NCI-H128 (cell line): ENCODE measurements at regions not wholly inside any gene's neighbourhood (a gene's known extent, or its start where the extent isn't known, plus 50 kb on each side); places are given as distances from the start of the nearest gene placed in this dataset.

Experiments
- DNase-seq: peaks from one replicate; lab custom pipeline; 2025; ENCODE audit not compliant: unreplicated experiment; lab: John Stamatoyannopoulos, UW

DNA sequence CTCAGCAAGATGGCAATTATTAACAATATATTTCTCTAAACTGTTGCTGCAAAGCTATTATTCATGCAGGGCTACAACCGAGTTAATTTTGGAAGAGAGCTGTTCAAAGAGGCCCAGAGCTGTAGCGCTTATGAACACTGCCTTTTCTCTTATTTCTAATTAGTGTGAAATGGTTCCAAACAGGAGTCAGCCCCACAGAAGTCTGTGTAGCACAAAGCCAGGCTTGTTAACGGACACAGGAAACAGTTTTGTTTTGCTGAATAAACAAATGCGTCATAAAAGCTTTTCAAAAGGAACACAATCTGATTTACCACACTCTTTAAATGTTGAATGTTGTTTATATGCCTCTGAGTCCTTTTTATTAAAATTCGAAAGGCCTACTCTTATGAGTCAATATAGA lies 396.5 kb downstream of the ANXA1 start:
- peak; percentile 11 for DNase-seq

DNA sequence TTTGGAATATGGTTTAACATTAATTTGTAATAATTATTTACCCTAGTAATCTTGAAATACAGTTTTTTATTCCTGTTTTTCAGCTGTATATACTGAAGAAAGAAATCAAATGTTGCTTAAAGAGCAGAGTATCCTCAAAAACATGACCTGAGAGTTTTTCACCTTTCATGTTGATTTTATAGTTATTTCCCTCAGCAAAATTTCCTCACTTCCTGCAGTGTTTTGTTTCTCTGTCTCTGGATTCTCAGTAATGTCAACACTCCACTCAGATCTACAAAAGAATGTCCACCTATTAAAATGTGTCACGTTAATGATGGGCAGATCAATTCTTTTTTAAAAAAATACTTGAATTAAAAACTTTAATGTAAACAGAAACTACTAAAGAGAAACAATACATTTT lies 398.3 kb downstream of the ANXA1 start:
- DNase-seq = no peak

DNA sequence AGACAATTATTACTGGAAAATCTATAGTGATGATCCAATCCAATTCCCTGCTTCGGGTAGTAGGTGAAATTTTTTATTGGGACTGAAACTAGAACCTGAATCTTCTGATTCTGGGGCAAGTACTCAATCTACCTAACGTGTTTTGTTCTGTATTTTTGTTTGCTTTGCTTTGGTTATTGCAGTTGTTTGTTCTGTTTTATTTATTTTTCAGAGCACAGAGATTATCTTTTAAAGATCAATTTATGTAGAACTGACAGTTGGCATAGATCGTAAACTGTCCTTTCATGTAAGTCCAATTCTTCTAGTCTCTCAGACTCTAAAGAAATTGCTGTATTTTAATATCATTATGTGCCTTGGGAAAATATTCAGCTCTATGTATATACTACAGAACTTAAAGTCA lies 401.6 kb downstream of the ANXA1 start:
- no peak for DNase-seq

DNA sequence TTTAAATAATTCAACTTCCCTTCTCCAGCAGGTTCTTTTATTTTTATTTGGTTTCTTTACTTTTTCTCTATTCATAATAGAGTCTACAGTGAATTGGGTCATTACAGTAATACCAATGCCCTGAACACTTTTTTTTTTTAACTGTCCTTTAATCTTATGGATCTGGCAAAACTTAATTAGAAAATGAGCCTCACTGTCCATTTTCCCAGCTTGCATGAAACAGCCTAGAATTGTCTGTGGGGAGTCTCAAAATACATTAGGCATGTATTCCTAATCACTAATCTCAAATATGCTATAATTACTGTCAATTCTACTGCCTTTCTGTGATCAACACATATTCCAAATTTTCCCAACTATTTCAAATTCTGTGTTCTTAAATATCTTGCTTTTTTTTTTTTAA lies 406.8 kb downstream of the ANXA1 start:
- no peak for DNase-seq

DNA sequence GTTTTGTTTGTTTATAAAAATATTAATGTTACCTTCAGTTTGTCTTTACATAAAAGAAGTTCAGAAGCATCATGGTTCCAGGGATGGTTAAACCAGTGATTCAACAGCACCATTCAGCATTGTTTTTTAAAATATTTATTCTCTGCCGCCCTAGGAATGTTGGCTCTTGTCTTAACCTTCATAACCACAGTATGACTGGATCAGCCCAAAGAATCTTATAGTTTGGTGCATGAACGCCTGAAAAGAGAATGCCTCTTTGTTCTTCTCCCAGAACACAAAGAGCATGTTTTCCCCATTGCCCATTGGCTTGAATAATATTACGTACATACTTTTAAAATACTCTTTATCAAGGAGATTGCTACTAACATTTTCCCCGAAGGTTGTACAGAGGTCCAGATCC lies 413.4 kb downstream of the ANXA1 start:
- no peak for DNase-seq

DNA sequence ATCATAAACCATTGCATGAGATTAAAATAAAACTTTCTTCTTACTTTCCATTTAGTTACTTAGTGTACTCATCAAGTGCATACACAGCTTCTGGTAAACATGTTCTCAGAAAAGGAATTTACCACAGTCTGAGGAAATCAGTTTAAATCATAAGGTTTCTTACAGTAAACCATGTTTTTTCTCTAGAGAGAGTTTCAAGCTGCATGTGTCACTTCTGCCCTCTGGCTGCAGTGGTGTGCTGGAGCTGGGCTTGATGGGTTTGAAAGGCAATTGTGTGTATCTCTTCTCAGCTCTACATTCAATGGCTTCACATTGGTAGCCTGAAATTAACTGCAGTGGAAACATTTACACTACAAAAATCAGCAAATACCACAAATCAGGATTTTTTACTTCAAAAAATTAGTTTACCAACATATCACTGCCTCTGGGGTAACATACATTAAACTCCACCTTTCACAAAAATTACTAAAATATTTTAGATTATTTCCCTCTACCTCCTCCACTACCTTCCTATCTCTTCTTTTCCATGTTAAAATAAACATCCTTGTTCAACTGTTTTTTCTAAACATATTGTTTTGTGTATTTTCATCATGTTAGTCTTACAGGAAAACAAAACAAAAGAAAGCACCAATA lies 414.3 kb downstream of the ANXA1 start:
- DNase-seq = no peak

DNA sequence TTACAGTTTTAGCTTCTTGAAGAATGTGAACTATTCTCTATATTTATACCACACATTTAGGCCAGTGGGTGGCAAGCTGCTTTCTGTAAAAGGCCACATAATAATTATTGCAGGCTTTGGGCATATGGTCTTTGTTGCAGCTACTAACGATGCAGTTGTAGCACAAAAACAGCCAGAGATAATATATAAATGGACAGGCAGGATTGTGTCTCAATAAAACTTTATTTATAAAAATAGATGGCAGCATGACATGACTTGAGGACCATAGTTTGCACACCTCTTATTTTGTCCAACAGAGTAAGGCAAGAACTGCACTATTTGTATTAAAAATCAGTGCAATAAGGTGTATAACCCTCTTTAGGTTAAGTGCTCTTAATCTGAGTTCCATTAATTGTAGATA lies 415.0 kb downstream of the ANXA1 start:
- DNase-seq = no peak

DNA sequence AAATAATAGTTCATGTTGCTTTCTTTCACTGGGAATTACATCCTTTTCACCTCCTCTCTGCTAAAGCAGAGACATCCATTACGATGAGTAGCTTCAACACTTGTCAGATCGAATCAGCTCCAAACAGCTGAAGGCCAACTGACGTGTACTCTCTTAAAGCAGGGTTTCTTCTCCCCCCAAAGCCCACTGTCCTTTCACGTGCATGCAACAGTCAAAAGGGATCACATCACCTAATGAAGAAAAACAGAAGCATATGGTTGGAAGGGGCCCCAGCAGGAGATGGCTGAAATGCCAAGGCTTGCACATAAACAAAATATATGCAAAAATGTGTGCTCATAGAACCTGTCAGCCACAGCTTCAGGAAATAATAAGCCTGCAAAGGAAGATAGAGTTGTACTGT lies 421.6 kb downstream of the ANXA1 start:
- DNase-seq = no peak

DNA sequence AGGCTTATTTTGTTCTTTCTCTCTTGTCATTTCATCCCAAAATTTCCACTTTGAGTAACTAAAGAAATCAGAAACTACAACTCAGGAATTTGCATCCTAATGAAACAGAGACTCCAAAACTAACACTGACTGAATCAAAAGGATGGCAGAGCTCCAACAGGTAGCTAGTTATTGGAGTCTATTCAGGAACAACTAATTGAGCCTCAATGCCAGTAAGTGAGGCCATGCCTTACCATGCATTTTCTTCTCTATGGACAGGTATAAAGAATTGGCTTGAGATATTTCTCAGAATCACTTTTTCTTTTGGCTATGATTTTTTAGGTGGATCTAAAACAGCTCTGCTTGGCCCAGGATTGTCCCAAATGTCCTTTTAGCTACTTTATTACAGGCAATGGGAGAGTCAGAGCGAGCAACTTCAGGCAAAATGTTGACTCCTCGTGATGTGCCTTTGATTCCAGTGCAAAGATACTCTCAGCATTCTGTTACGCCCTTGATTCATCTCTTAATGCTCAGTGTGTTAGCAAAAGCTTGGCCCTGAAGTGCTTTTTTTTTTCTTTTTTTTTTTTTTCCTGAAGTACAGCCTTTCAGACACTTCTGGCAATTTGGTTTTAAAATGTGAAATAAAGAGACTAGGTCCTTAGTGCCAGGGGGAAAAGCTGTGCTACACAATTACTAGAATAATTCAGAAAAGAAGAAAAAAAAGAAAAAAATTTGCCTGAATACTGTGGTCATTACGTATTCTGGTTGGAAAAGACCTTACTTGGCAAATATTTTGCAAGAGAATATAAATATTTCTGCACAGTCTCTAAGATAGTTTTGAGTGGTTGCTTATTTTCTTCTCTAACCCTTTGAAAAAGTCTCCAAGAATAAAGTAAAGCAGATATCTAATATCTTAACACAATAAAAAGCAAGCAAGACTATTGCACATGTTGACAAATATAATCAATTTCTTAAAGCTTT lies 423.7 kb downstream of the ANXA1 start:
- DNase-seq = no peak

DNA sequence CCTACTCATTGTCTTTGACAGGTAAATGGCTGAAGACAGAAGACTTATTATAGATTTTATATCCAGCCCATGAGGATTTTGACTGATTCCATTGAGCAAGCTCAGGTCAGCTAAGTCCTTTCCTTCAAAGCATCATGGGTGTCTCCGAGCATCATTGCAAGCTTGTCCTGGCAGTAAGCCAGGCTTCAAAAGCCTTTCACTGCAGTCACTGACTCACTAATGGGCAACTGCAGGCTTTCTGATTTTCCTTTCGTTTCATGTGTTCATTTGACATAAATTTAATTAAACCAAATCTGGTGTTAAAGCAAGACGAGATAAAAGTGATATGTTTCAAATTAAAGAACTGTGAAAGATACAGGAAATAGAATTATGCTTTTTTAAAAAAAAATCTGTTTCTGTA lies 426.2 kb downstream of the ANXA1 start:
- peak; percentile 49 for DNase-seq

DNA sequence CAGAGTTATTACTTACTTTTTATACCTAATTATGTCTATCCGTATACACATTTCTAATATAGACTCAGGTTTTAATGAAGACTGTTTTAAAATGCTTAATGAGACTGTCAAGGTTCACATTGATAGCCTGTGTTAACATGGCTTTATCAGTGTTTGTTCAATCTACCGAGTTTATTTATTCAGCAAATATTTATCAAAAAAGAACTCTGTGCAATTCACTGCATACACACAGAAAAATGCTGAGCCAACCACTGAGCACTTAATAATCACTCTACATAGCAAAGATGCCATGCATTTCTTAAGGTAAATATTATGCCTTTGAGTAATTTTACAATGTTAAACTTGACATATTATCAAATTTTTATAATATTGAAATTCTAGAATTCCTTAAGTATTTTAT lies 428.2 kb downstream of the ANXA1 start:
- DNase-seq = no peak

DNA sequence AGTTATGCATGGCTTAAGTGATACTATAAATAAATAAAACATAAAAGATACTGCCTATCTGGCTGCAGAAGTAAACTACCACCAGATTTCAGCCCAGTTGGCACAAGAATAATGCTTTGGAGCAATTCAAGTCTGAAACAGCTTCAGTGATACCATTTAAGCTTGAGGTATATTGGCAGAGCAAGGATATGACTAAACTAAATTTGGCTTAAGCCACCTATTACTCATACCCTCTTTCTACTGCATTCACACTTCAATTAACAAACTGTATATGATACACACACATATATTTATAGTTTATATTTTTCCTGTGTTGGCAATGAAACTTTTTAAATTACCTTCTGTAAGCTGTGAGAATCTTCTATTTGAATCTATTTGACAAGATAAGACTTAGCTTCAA lies 431.9 kb downstream of the ANXA1 start:
- DNase-seq = no peak

DNA sequence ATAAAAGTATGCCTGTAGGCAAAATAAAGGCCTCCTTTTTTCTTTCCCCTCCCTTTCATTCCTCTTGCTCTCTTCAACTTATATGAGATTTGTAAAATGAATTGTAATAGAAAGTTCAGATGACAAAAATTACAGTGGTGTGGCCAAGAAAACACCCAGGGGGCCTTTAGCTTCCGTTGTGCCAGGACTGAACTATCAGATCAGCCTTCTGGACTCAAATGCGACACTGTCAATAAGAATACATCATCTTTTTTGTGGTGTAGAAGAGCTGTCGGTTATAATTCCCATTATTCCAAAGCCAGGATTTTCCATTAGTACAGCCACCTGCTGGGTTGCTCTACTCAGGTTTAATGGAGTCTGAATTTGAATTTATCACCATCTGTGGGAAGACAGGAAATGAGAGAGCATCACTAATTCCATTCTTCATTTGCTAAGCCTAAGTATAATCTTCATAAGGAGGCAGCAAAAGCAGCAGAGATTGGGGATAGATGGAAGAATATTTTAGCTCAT lies 443.4 kb downstream of the ANXA1 start:
- DNase-seq = no peak

DNA sequence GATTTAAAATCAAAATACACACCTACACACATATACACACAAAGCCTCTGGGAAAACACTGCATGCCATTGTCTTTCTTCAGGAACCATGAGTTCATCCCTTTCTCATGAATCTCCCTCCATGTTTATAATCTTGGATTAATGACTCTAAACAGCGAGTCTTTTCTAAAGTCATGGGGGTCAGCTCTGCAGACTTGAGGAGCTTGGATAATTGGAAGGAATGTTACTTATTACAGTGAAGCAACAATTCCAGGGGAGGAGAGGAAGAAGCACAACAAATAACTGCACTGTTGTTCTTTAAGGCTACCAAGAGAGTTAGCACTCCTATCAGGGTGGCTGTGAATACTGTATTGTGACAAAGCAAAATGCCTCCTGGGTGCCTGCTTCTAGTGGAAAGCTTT lies 444.7 kb downstream of the ANXA1 start:
- DNase-seq = no peak

DNA sequence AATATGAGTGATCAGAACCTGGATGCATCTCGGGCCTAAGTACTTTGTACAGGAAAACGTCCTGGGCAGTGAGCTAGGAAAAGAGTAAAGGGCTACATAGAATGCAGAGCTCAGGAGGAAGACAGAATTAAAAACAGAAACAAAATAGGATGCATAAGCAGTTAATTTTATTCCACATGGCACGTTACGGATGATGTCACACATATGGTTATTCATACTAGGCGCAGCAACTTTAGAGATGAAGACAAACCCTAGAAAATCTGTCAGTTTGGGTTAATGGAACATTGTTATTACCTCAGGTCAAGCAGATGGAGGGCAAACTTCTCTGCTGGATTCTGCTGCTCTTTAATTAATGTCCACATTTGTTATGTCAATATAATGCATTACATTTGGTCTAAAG lies 445.4 kb downstream of the ANXA1 start:
- no peak for DNase-seq

DNA sequence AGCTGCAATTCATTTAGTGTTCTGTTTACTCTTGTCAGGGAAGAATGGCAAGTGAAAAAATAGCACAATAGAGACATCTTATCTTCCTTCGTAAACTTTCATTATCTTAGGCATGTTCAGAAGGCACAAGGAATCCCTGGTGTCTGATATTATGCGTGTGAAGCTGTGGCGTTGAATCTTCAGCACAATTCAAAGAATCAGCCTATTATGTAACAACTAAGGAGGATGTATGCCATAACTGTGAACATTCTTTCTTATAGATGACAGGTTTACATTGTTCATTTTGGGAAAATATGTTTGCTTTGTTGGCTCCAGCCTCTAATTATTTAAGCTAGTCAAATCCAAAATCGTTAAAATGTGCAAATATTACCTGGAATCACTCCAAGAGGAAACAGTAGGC lies 446.1 kb downstream of the ANXA1 start:
- DNase-seq = no peak

DNA sequence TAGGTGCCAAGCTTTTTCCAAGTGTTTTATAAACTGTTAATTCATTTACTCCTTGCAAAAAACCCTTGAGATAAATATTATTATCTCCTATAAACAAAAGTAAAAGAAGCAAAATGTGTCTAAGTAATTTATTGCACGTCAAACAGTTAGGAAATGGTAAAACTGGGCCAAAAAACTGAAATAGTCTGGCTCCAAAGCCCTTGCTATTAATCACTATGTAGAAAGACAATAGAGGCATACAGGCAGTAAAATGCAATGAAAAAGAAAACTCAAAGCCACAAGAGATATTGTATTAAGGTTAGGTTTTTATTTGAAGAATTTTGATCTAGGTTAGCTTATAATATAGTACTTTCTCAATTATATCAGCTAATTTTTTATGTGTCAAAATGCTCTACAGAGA lies 457.7 kb downstream of the ANXA1 start:
- no peak for DNase-seq

DNA sequence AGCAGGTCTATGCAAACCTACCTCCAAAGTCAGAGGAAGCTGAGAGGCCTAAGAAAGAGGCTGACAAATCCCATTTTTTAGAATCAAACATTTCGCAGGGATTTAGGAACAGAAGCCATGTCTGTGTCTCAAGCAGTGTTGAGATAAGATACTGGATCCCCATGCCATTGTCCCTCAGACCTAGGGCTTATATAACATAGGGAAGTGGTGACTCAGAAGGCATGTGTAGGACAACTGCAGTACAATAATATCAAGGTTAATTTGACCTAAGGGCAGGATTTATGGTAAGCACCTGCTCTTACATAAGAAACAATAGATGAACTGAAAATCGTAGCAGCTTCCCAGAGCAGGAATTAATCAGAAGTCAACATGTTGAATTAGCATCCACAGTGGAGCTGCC lies 459.4 kb downstream of the ANXA1 start:
- no peak for DNase-seq

DNA sequence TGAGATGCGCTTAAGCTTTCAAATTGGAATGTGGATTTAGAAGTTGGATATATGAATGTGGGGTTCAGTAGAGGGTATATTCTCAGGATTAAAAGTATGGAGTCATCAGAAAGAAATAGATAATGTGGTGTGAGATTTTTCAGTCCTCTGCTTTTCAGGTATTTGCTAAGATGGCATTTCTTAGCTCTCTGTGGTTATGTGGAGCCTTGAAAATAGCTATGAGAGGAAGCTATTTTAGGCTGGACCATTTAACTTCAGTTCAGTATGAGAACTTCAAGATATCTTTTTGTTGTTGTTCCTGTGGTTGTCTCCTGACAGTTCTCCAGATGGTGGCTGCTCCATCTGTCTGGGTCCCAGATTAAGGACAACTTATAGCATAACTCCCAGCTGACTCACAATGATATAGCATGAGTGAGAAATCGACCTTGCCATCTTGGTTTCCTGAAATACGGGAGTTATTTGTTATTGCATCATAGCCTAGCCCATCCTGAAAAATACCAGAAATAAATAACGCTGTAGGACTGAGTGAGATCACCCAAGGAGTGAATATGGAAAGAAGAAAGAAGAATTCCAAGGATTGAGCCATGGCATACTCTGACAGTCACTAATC lies 461.5 kb downstream of the ANXA1 start:
- DNase-seq = no peak

DNA sequence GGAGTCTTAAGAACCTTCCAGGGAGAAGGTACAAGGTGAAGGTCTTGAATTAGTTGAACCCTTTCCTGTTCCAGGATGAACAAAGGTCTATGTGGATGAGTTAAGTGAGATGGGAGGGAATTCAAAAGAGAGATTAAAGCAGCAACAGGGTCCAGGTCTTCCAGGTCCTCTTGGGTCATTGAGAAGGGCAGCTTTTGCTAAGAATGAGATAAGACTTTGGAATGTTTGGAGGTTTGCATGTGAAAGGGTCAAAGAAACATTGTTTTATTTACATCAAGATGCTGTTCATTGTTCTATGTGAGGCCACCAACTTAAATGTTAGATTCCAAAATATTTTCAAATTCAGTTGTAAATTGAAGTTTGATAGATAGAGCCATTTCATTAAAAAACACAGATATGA lies 463.9 kb downstream of the ANXA1 start:
- DNase-seq = no peak

DNA sequence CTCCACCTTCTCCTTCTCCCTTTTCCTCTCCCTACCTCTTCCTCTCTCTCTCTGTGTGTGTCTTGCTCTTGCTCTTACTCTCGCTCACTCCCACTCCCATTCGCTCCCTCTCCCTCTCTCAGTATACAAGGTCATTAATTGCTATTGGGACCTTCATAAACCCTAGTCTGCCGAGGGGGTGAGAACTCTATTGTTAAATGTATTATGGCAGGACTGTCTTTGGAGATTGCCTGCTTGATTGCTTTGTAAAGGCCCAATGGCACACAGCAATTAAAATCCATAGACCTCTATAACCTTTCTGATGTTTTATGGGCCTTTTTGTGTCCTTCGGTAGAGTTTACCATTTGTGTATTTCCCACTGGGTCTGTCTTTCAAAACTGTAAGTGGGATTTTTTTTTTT lies 465.9 kb downstream of the ANXA1 start:
- DNase-seq = no peak

DNA sequence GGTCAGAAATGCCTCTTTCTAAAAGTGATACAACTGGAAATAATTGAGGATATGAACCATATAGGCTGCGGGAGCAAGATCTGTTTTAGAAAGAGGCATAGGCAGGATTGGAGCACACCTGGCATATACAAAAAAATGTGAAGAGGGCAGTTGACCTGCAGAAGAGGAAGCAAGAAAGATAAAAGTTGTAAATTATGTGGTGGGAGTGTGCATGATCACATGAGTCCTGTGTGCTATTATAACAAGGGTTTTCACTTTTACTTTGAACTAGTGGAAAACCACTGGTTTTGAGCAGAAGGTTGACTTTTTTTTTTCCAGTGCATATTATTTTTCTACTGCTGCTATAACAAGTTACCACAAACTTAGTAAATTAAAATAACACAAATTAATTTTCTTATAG lies 489.3 kb downstream of the ANXA1 start:
- DNase-seq = no peak
